SK-N-SH (cell line): ENCODE measurements at regions not wholly inside any gene's neighbourhood (a gene's known extent, or its start where the extent isn't known, plus 50 kb on each side); places are given as distances from the start of the nearest gene placed in this dataset.

Experiments used
- CTCF ChIA-PET: fragments of 300-600, 350-600 bp; formaldehyde crosslinking; extraction: SDS; loops from one replicate; lab custom pipeline; 2021; lab: Yijun Ruan, JAX
- POLR2A ChIA-PET: fragments of 350-600 bp; sonication (Branson Sonifier 250); formaldehyde crosslinking; extraction: SDS; loops from one replicate; lab custom pipeline; 2020; ENCODE audit warnings: antibody characterized with exemption, inconsistent platforms; lab: Yijun Ruan, JAX
- DNase-seq: peaks from one replicate; pipeline ENCODE4 v3.0.0; 2012
- H2AFZ ChIP-seq: fragments of 200-600 bp; sonication (generic); 2 replicates; pipeline ENCODE4 v1.8.1; 2016; ENCODE audit warnings: antibody characterized with exemption, mild to moderate bottlenecking, low read depth
- H3F3A ChIP-seq: fragments of 200-600 bp; sonication (generic); replicated peaks from 2 replicates; pipeline ENCODE3; 2016; ENCODE audit warnings: antibody characterized with exemption, mild to moderate bottlenecking; ENCODE audit not compliant: insufficient read depth
- H3K27ac ChIP-seq, 2 experiments: fragments of 200-500 bp in 1 of 2; fragments of 200-600 bp in 1 of 2; sonication (Bioruptor generic) in 1 of 2; sonication (generic), shearing (Covaris generic) in 1 of 2; 2 replicates each; pipeline versions ENCODE4 v1.5.1 to v1.6.1; 2014 to 2016; ENCODE audit warnings: low read depth in 2 of 2, inconsistent platforms in 1 of 2, low read length in 1 of 2, mild to moderate bottlenecking in 1 of 2, mixed read lengths in 1 of 2
- H3K27me3 ChIP-seq: fragments of 200-600 bp; sonication (generic), shearing (Covaris generic); 2 replicates; pipeline ENCODE4 v1.6.1; 2016; ENCODE audit warnings: mixed run types; ENCODE audit not compliant: insufficient read depth
- H3K36me3 ChIP-seq, 2 experiments: fragments of 200-500 bp in 1 of 2; fragments of 200-600 bp in 1 of 2; sonication (Bioruptor generic) in 1 of 2; sonication (generic) in 1 of 2; replicated peaks in 1 of 2; 2 replicates each; pipeline versions ENCODE3 to v1.5.1; 2014 to 2016; ENCODE audit warnings: low read length in 1 of 2, mild to moderate bottlenecking in 1 of 2; ENCODE audit not compliant: insufficient read depth in 2 of 2, control insufficient read depth in 1 of 2
- H3K4me1 ChIP-seq, 2 experiments: fragments of 200-500 bp in 1 of 2; fragments of 200-600 bp in 1 of 2; sonication (Bioruptor generic) in 1 of 2; sonication (generic), shearing (Covaris generic) in 1 of 2; 2 replicates each; pipeline versions ENCODE4 v1.5.1 to v1.6.1; 2014 to 2016; ENCODE audit warnings: low read depth in 1 of 2, low read length in 1 of 2, mixed run types in 1 of 2; ENCODE audit not compliant: insufficient read depth in 2 of 2, control insufficient read depth in 1 of 2
- H3K4me2 ChIP-seq: fragments of 200-600 bp; sonication (generic), shearing (Covaris generic); 2 replicates; pipeline ENCODE4 v1.6.1; 2017; ENCODE audit warnings: mixed run types
- H3K4me3 ChIP-seq, 2 experiments: fragments of 200-500 bp in 1 of 2; fragments of 200-600 bp in 1 of 2; sonication (Bioruptor generic) in 1 of 2; sonication (generic), shearing (Covaris generic) in 1 of 2; 2 replicates each; pipeline versions ENCODE4 v1.5.1 to v1.8.1; 2014 to 2016; ENCODE audit warnings: low read depth in 2 of 2, inconsistent platforms in 1 of 2, low read length in 1 of 2, mild to moderate bottlenecking in 1 of 2, mixed read lengths in 1 of 2, moderate library complexity in 1 of 2
- H3K79me2 ChIP-seq: fragments of 200-600 bp; sonication (generic); 2 replicates; pipeline ENCODE4 v1.8.1; 2017; ENCODE audit warnings: mild to moderate bottlenecking; ENCODE audit not compliant: insufficient read depth
- H3K9ac ChIP-seq: fragments of 200-600 bp; sonication (generic); 2 replicates; pipeline ENCODE4 v1.6.1; 2017; ENCODE audit warnings: mixed run types
- H3K9me2 ChIP-seq: fragments of 200-600 bp; sonication (generic); 2 replicates; pipeline ENCODE4 v1.6.1; 2017; ENCODE audit warnings: mixed run types
- H3K9me3 ChIP-seq: fragments of 200-600 bp; sonication (generic); 2 replicates; pipeline ENCODE4 v1.6.1; 2017; ENCODE audit warnings: mixed run types, mild to moderate bottlenecking, moderate library complexity
- H4K20me1 ChIP-seq: fragments of 200-600 bp; sonication (generic); 2 replicates; pipeline ENCODE4 v1.6.1; 2017; ENCODE audit warnings: mild to moderate bottlenecking, mixed run types; ENCODE audit not compliant: insufficient read depth
- CTCF ChIP-seq: fragments of 200-600 bp; sonication (generic); IDR thresholded peaks from 2 replicates; pipeline ENCODE4 v1.6.1; 2017; ENCODE audit warnings: antibody characterized with exemption, mild to moderate bottlenecking, moderate library complexity
- FOXM1 ChIP-seq: IDR thresholded peaks from 2 replicates; pipeline ENCODE4 v1.4.0; 2012; ENCODE audit warnings: low read depth, mild to moderate bottlenecking
- MEF2A ChIP-seq: IDR thresholded peaks from 2 replicates; pipeline ENCODE4 v1.4.0; 2012; ENCODE audit warnings: low read depth, borderline replicate concordance
- NRF1 ChIP-seq: IDR thresholded peaks from 2 replicates; pipeline ENCODE4 v1.6.1; 2012; ENCODE audit warnings: low read depth, mild to moderate bottlenecking, low read length
- POLR2AphosphoS5 ChIP-seq: IDR thresholded peaks from 2 replicates; pipeline ENCODE4 v1.6.1; 2012; ENCODE audit warnings: low read depth, low read length
- RFX5 ChIP-seq: IDR thresholded peaks from 2 replicates; pipeline ENCODE4 v1.6.1; 2012; ENCODE audit warnings: mild to moderate bottlenecking, improper control_type of control experiment, low read length
- RXRA ChIP-seq: IDR thresholded peaks from 2 replicates; pipeline ENCODE4 v1.4.0; 2012; ENCODE audit warnings: low read depth, mild to moderate bottlenecking, borderline replicate concordance
- SMC3 ChIP-seq: IDR thresholded peaks from 2 replicates; pipeline ENCODE4 v1.6.1; 2012; ENCODE audit warnings: low read depth, low read length, improper control_type of control experiment
- TCF12 ChIP-seq: IDR thresholded peaks from 2 replicates; pipeline ENCODE4 v1.4.0; 2012
- YY1 ChIP-seq: IDR thresholded peaks from 2 replicates; pipeline ENCODE4 v1.4.0; 2012; ENCODE audit warnings: low read depth, mild to moderate bottlenecking
- ZBTB33 ChIP-seq: IDR thresholded peaks from 2 replicates; pipeline ENCODE4 v1.4.0; 2012; ENCODE audit warnings: low read depth, borderline replicate concordance
- WGBS: methylation state at CpG from one replicate; pipeline ENCODE4 v1.1.6; 2017; ENCODE audit warnings: low lambda C conversion rate; 5-methylcytosine and 5-hydroxymethylcytosine counted together
- TF ChIP-seq, protein P1 (sequence below): fragments of 150-350 bp; IDR thresholded peaks from 2 replicates; pipeline ENCODE4 v1.6.1; 2017; ENCODE audit warnings: antibody characterized with exemption, low read length, low read depth, borderline replicate concordance

DNA sequence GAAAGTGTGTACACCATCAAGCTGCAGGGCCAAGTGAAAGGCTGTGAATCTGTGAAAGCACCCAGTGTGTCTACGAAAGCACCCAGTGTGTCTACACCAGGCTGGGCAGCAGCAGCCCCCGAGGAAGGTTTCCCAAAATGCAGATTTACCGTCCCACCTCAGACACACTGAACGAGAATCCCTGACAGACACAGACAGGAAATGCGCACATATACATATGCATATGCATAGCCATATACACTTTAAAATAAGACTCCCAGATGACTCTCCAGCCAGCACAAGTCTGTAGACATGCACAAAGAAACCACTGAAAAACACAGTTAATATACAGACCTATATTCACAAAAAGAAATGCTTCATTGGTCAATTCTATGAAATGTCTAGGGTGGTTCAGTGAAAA, 155.5 kb upstream of the OPCML start:
- Histone ChIP-seq H3K9me3 (peaks cover 15% of the 10 kb centered on the region), H3K27ac (no peak overlapping the region), H3K4me3 (no peak overlapping the region), H4K20me1 (no peaks in the 10 kb centered on the region), H3F3A (no peaks in the 10 kb centered on the region), H3K4me2 (no peak overlapping the region), H3K27me3 (no peaks in the 10 kb centered on the region), H3K4me1 (no peaks in the 10 kb centered on the region), H3K9me2 (no peaks in the 10 kb centered on the region), H3K9ac (no peak overlapping the region), H3K79me2 (no peaks in the 10 kb centered on the region), H2AFZ (no peak overlapping the region), H3K36me3 (no peaks in the 10 kb centered on the region)
- POLR2A ChIA-PET, result no interaction called here
- 42% methylated on average over 5 of the region's 5 CpGs for WGBS
- TF ChIP-seq POLR2AphosphoS5 (no peak), TCF12 (no peak), ZBTB33 (no peak)
- no peak for DNase-seq
- CTCF ChIA-PET, result no interaction called here

GRCh38 chr11:133681901-133682300, 149.6 kb upstream of the OPCML start:
- CTCF ChIA-PET, result interaction anchor here (0.7 kb wide), 1 partner anchor 413 kb away, joined by 3 read pairs; no protein-coding TSS in a partner anchor
- no peaks in the 10 kb centered on the region for H3F3A ChIP-seq

More at GRCh38 chr11:133681901-133682300, 149.6 kb upstream of the OPCML start:
- no peaks in the 10 kb centered on the region for H3K9me2 ChIP-seq
- no peak overlapping the region for H3K27ac ChIP-seq
- no peaks in the 10 kb centered on the region for H3K36me3 ChIP-seq
- no peaks in the 10 kb centered on the region for H3K79me2 ChIP-seq
- peaks cover 0 to 8% of the 10 kb centered on the region in 2 experiments; a peak in 1 of 4 replicates for H3K4me1 ChIP-seq
- no peak overlapping the region for H3K4me3 ChIP-seq
- H2AFZ ChIP-seq, result no peak overlapping the region
- H3K9me3 ChIP-seq, result peaks cover 8% of the 10 kb centered on the region; the same call in 1 of the 2 replicates
- POLR2A ChIA-PET, result no interaction called here
- WGBS, result 5% methylated on average over 6 of the region's 6 CpGs
- H3K9ac ChIP-seq, result no peak overlapping the region
- TF ChIP-seq FOXM1 (no peak), NRF1 (no peak), MEF2A (no peak), YY1 (no peak), RFX5 (no peak), RXRA (no peak), SMC3 (no peak), CTCF (no peak)
- TF ChIP-seq, protein P1, sequence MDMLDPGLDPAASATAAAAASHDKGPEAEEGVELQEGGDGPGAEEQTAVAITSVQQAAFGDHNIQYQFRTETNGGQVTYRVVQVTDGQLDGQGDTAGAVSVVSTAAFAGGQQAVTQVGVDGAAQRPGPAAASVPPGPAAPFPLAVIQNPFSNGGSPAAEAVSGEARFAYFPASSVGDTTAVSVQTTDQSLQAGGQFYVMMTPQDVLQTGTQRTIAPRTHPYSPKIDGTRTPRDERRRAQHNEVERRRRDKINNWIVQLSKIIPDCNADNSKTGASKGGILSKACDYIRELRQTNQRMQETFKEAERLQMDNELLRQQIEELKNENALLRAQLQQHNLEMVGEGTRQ, result no peak
- H3K4me2 ChIP-seq, result no peak overlapping the region
- H3K27me3 ChIP-seq, result no peaks in the 10 kb centered on the region
- H4K20me1 ChIP-seq, result no peaks in the 10 kb centered on the region
- DNase-seq, result peak; percentile 26
